WTC11 (cell line): ENCODE measurements at regions not wholly inside any gene's neighbourhood (a gene's known extent, or its start where the extent isn't known, plus 50 kb on each side); places are given as distances from the start of the nearest gene placed in this dataset.

Source experiments
- ATAC-seq: fragments of 200-7000 bp; cut with Tn5 transposase; 2 replicates; pipeline ENCODE4 v1.10.0; 2021; ENCODE audit warnings: mild to moderate bottlenecking, moderate library complexity
- CTCF ChIA-PET: fragments of 300-600 bp; sonication (Branson Sonifier 250); formaldehyde crosslinking; loops from one replicate; lab custom pipeline; 2021; ENCODE audit warnings: antibody characterized with exemption; lab: Charles Lee
- POLR2A ChIA-PET: fragments of 350-600 bp; sonication (Branson Sonifier 250); formaldehyde crosslinking; loops from one replicate; lab custom pipeline; 2021; ENCODE audit warnings: antibody characterized with exemption; lab: Charles Lee
- DNase-seq: peaks from one replicate; pipeline ENCODE4 v3.0.0; 2021; ENCODE audit warnings: low spot score
- H3K27ac Mint-ChIP-seq: 2 replicates; pipeline ENCODE4 v1.8.0; 2021; ENCODE audit warnings: mixed read lengths
- H3K27me3 Mint-ChIP-seq: 2 replicates; pipeline ENCODE4 v1.8.0; 2021; ENCODE audit warnings: low read depth, mild to moderate bottlenecking, moderate library complexity, mixed read lengths
- H3K36me3 Mint-ChIP-seq: 2 replicates; pipeline ENCODE4 v1.8.0; 2021; ENCODE audit warnings: mixed read lengths
- H3K4me1 Mint-ChIP-seq: 2 replicates; pipeline ENCODE4 v1.8.0; 2022; ENCODE audit warnings: mixed read lengths
- H3K4me3 Mint-ChIP-seq: 2 replicates; pipeline ENCODE4 v1.8.0; 2021; ENCODE audit warnings: mild to moderate bottlenecking, moderate library complexity, mixed read lengths
- H3K9me3 Mint-ChIP-seq: 2 replicates; pipeline ENCODE4 v1.8.0; 2021; ENCODE audit warnings: mixed read lengths
- ATF2 ChIP-seq: sonication (generic); formaldehyde crosslinking; IDR thresholded peaks from 2 replicates; pipeline ENCODE4 v1.8.1; 2022; ENCODE audit warnings: low read depth, missing genetic modification reagents, borderline replicate concordance
- ATF6 ChIP-seq: sonication (generic); formaldehyde crosslinking; IDR thresholded peaks from 2 replicates; pipeline ENCODE4 v1.8.1; 2023; ENCODE audit warnings: mild to moderate bottlenecking, missing genetic modification reagents
- CREB1 ChIP-seq: sonication (generic); formaldehyde crosslinking; IDR thresholded peaks from 2 replicates; pipeline ENCODE4 v1.8.0; 2023; ENCODE audit warnings: mild to moderate bottlenecking, missing genetic modification reagents
- FOXP1 ChIP-seq: sonication (generic); formaldehyde crosslinking; IDR thresholded peaks from 2 replicates; pipeline ENCODE4 v1.8.0; 2022; ENCODE audit warnings: missing genetic modification reagents, mild to moderate bottlenecking, moderate library complexity, borderline replicate concordance
- GABPB1 ChIP-seq: sonication (generic); formaldehyde crosslinking; IDR thresholded peaks from 2 replicates; pipeline ENCODE4 v1.8.1; 2023; ENCODE audit warnings: mild to moderate bottlenecking, missing genetic modification reagents
- GRHL2 ChIP-seq: fragments of 250-450 bp; sonication (Bioruptor Pico); IDR thresholded peaks from 2 replicates; pipeline ENCODE4 v1.8.0; 2022; ENCODE audit warnings: mild to moderate bottlenecking, moderate library complexity; ENCODE audit not compliant: insufficient replicate concordance, severe bottlenecking
- KAT7 ChIP-seq: sonication (generic); formaldehyde crosslinking; IDR thresholded peaks from 2 replicates; pipeline ENCODE4 v1.8.1; 2023; ENCODE audit warnings: missing genetic modification reagents, mild to moderate bottlenecking, borderline replicate concordance
- MYBL2 ChIP-seq: sonication (generic); formaldehyde crosslinking; IDR thresholded peaks from 2 replicates; pipeline ENCODE4 v1.8.1; 2023; ENCODE audit warnings: mild to moderate bottlenecking, moderate library complexity, missing genetic modification reagents
- NFE2L1 ChIP-seq: sonication (generic); formaldehyde crosslinking; IDR thresholded peaks from 2 replicates; pipeline ENCODE4 v1.8.1; 2023; ENCODE audit warnings: missing genetic modification reagents
- NFYB ChIP-seq: sonication (generic); formaldehyde crosslinking; conservative IDR thresholded peaks from 2 replicates; pipeline ENCODE4 v1.8.0; 2022; ENCODE audit warnings: low read depth, missing genetic modification reagents
- PRDM15 ChIP-seq: sonication (generic); formaldehyde crosslinking; IDR thresholded peaks from 2 replicates; pipeline ENCODE4 v1.8.0; 2022; ENCODE audit warnings: missing genetic modification reagents
- RELA ChIP-seq: sonication (generic); formaldehyde crosslinking; IDR thresholded peaks from 2 replicates; pipeline ENCODE4 v1.8.1; 2022; ENCODE audit warnings: missing genetic modification reagents, mild to moderate bottlenecking, borderline replicate concordance
- TCF7 ChIP-seq: sonication (generic); formaldehyde crosslinking; IDR thresholded peaks from 2 replicates; pipeline ENCODE4 v1.8.0; 2022; ENCODE audit warnings: mild to moderate bottlenecking, low read depth, missing genetic modification reagents, moderate library complexity
- TEAD1 ChIP-seq: sonication (generic); formaldehyde crosslinking; IDR thresholded peaks from 2 replicates; pipeline ENCODE4 v1.8.0; 2022; ENCODE audit warnings: mild to moderate bottlenecking, missing genetic modification reagents
- TEAD4 ChIP-seq: sonication (generic); formaldehyde crosslinking; IDR thresholded peaks from 2 replicates; pipeline ENCODE4 v1.8.0; 2022; ENCODE audit warnings: mild to moderate bottlenecking, missing genetic modification reagents
- TP53 ChIP-seq: sonication (generic); formaldehyde crosslinking; IDR thresholded peaks from 2 replicates; pipeline ENCODE4 v1.8.1; 2023; ENCODE audit warnings: mild to moderate bottlenecking, missing genetic modification reagents
- ZNF121 ChIP-seq: sonication (generic); formaldehyde crosslinking; IDR thresholded peaks from 2 replicates; pipeline ENCODE4 v1.8.0; 2023; ENCODE audit warnings: missing genetic modification reagents
- TF ChIP-seq, protein P1 (sequence below): sonication (generic); formaldehyde crosslinking; IDR thresholded peaks from 2 replicates; pipeline ENCODE4 v1.8.1; 2022; ENCODE audit warnings: low read depth, mild to moderate bottlenecking, moderate library complexity, missing genetic modification reagents, borderline replicate concordance
- TF ChIP-seq, protein P2 (sequence below): sonication (generic); formaldehyde crosslinking; IDR thresholded peaks from 2 replicates; pipeline ENCODE4 v1.8.1; 2022; ENCODE audit warnings: mild to moderate bottlenecking, missing genetic modification reagents, moderate library complexity, borderline replicate concordance
- TF ChIP-seq, protein P3 (sequence below): sonication (generic); formaldehyde crosslinking; IDR thresholded peaks from 2 replicates; pipeline ENCODE4 v1.8.0; 2022; ENCODE audit warnings: mild to moderate bottlenecking, missing genetic modification reagents
- TF ChIP-seq, protein P4 (sequence below): sonication (generic); formaldehyde crosslinking; IDR thresholded peaks from 2 replicates; pipeline ENCODE4 v1.8.1; 2023; ENCODE audit warnings: mild to moderate bottlenecking, moderate library complexity, missing genetic modification reagents
- TF ChIP-seq, protein P5 (sequence below): sonication (generic); formaldehyde crosslinking; IDR thresholded peaks from 2 replicates; pipeline ENCODE4 v1.8.1; 2023; ENCODE audit warnings: mild to moderate bottlenecking, missing genetic modification reagents, moderate library complexity

DNA sequence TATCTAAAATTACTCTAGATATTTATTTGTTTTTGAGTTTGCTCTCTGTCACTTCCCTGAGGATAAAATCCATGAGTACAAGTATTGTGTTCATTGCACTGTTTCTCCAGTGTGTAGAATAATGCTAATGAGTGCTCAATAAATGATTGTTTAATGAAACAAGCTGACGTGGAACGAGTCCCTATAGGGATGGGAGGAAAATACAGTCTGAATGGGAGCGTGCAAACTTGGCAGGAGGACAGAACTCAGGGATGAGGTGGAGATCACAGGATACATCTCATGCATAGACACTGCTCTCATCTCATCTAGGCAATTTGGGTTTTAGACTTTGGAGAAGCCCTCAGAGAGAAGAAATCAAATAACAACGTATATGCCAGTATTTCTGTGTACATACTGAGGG is 58.4 kb upstream of the ZC3H12C start:
- CTCF ChIA-PET = no interaction called here
- no peak for ATAC-seq
- POLR2A ChIA-PET = no interaction called here
- no peak for TF ChIP-seq FOXP1 (CRISPR knock-in tag)
- TF ChIP-seq TEAD1 (CRISPR knock-in tag) = no peak
- TF ChIP-seq, protein P1, sequence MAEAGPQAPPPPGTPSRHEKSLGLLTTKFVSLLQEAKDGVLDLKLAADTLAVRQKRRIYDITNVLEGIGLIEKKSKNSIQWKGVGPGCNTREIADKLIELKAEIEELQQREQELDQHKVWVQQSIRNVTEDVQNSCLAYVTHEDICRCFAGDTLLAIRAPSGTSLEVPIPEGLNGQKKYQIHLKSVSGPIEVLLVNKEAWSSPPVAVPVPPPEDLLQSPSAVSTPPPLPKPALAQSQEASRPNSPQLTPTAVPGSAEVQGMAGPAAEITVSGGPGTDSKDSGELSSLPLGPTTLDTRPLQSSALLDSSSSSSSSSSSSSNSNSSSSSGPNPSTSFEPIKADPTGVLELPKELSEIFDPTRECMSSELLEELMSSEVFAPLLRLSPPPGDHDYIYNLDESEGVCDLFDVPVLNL (CRISPR knock-in tag) = no peak
- no peak for TF ChIP-seq CREB1
- no peak for TF ChIP-seq NFE2L1 (CRISPR knock-in tag)
- TF ChIP-seq, protein P2, sequence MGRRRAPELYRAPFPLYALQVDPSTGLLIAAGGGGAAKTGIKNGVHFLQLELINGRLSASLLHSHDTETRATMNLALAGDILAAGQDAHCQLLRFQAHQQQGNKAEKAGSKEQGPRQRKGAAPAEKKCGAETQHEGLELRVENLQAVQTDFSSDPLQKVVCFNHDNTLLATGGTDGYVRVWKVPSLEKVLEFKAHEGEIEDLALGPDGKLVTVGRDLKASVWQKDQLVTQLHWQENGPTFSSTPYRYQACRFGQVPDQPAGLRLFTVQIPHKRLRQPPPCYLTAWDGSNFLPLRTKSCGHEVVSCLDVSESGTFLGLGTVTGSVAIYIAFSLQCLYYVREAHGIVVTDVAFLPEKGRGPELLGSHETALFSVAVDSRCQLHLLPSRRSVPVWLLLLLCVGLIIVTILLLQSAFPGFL (CRISPR knock-in tag) = no peak
- no peak for TF ChIP-seq MYBL2 (CRISPR knock-in tag)
- TF ChIP-seq, protein P3, sequence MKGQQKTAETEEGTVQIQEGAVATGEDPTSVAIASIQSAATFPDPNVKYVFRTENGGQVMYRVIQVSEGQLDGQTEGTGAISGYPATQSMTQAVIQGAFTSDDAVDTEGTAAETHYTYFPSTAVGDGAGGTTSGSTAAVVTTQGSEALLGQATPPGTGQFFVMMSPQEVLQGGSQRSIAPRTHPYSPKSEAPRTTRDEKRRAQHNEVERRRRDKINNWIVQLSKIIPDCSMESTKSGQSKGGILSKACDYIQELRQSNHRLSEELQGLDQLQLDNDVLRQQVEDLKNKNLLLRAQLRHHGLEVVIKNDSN (CRISPR knock-in tag) = no peak
- TF ChIP-seq GRHL2 = no peak
- no peak for TF ChIP-seq KAT7 (CRISPR knock-in tag)
- no peak for TF ChIP-seq RELA
- no peak for TF ChIP-seq ZNF121 (CRISPR knock-in tag)
- no peak for TF ChIP-seq ATF2 (CRISPR knock-in tag)
- TF ChIP-seq, protein P4, sequence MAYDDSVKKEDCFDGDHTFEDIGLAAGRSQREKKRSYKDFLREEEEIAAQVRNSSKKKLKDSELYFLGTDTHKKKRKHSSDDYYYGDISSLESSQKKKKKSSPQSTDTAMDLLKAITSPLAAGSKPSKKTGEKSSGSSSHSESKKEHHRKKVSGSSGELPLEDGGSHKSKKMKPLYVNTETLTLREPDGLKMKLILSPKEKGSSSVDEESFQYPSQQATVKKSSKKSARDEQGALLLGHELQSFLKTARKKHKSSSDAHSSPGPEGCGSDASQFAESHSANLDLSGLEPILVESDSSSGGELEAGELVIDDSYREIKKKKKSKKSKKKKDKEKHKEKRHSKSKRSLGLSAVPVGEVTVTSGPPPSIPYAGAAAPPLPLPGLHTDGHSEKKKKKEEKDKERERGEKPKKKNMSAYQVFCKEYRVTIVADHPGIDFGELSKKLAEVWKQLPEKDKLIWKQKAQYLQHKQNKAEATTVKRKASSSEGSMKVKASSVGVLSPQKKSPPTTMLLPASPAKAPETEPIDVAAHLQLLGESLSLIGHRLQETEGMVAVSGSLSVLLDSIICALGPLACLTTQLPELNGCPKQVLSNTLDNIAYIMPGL (CRISPR knock-in tag) = no peak
- no peak for TF ChIP-seq GABPB1 (CRISPR knock-in tag)
- TF ChIP-seq, all 79 proteins: peak for 0
- Mint-ChIP-seq H3K36me3 (no peaks in the 10 kb centered on the region), H3K27ac (no peak overlapping the region), H3K4me1 (peaks cover 3% of the 10 kb centered on the region; the same call in 1 of the 2 replicates), H3K27me3 (no peaks in the 10 kb centered on the region), H3K4me3 (no peak overlapping the region), H3K9me3 (no peaks in the 10 kb centered on the region; the same call in 1 of the 2 replicates)
- no peak for DNase-seq

GRCh38 chr11:110035357-110035756 is 57.8 kb upstream of the ZC3H12C start:
- ChIA-PET POLR2A (no interaction called here), CTCF (no interaction called here)
- DNase-seq (no peak), ATAC-seq (no peak)
- no peak overlapping the region for H3K4me3 Mint-ChIP-seq
- no peaks in the 10 kb centered on the region for H3K27me3 Mint-ChIP-seq
- H3K4me1 Mint-ChIP-seq = peaks cover 3% of the 10 kb centered on the region; the same call in 1 of the 2 replicates
- H3K27ac Mint-ChIP-seq = no peak overlapping the region
- no peaks in the 10 kb centered on the region for H3K36me3 Mint-ChIP-seq
- H3K9me3 Mint-ChIP-seq = no peaks in the 10 kb centered on the region; the same call in 1 of the 2 replicates
- TF ChIP-seq ATF6 (CRISPR knock-in tag) (no peak), NFYB (CRISPR knock-in tag) (no peak), FOXP1 (CRISPR knock-in tag) (no peak), TCF7 (CRISPR knock-in tag) (no peak), TP53 (no peak), PRDM15 (no peak), TEAD4 (CRISPR knock-in tag) (no peak)
- TF ChIP-seq, protein P5, sequence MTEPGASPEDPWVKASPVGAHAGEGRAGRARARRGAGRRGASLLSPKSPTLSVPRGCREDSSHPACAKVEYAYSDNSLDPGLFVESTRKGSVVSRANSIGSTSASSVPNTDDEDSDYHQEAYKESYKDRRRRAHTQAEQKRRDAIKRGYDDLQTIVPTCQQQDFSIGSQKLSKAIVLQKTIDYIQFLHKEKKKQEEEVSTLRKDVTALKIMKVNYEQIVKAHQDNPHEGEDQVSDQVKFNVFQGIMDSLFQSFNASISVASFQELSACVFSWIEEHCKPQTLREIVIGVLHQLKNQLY = no peak
